Stomach (tissue), 8 donors: ENCODE measurements at regions not wholly inside any gene's neighbourhood (a gene's known extent, or its start where the extent isn't known, plus 50 kb on each side); places are given as distances from the start of the nearest gene placed in this dataset.
A peak's percentile ranks its signal among the peaks of the same experiment; 100 is the strongest.

Experiments used
- DNase-seq, 2 donors: peaks; one replicate each; pipeline versions ENCODE4 v3.0.0 to v3.0.0-alpha.2; 2013 to 2019
- H3K27ac ChIP-seq, 5 donors: fragments of 200-600 bp in 4 of 5; sonication (generic) in 4 of 5; one replicate each; pipeline ENCODE4 v1.5.1; 2013 to 2019; ENCODE audit warnings: mild to moderate bottlenecking in 1 of 5, moderate library complexity in 1 of 5
- H3K27me3 ChIP-seq, 3 donors: fragments of 200-600 bp; sonication (generic); one replicate each; pipeline ENCODE4 v1.5.1; 2017 to 2019; ENCODE audit warnings: mixed run types in 1 of 3
- H3K36me3 ChIP-seq, 4 donors: fragments of 200-600 bp; sonication (generic); 1 replicate in 3 of 4; 2 replicates in 1 of 4; pipeline ENCODE4 v1.5.1; 2016 to 2019
- H3K4me1 ChIP-seq, 4 donors: fragments of 200-600 bp; sonication (generic); one replicate each; pipeline ENCODE4 v1.5.1; 2016 to 2019
- H3K4me3 ChIP-seq, 4 donors: fragments of 200-600 bp; sonication (generic) in 3 of 4; one replicate each; pipeline ENCODE4 v1.5.1; 2016 to 2019; ENCODE audit warnings: mild to moderate bottlenecking in 1 of 4
- H3K9me3 ChIP-seq, 4 donors: fragments of 200-600 bp; sonication (generic); one replicate each; pipeline ENCODE4 v1.5.1; 2016 to 2019
- EP300 ChIP-seq: sonication (generic); formaldehyde crosslinking; IDR thresholded peaks from one replicate; pipeline ENCODE4 v1.6.1; 2017; ENCODE audit warnings: antibody characterized with exemption
- POLR2A ChIP-seq, 4 donors: fragments of 450-650 bp; IDR thresholded peaks; one replicate each; pipeline ENCODE4 v1.6.1; 2016; ENCODE audit warnings: antibody characterized with exemption in 4 of 4, control low read depth in 2 of 4, mild to moderate bottlenecking in 1 of 4, moderate library complexity in 1 of 4
- POLR2AphosphoS5 ChIP-seq, 3 donors: sonication (generic); formaldehyde crosslinking; IDR thresholded peaks; one replicate each; pipeline ENCODE4 v1.6.1; 2016; ENCODE audit warnings: antibody characterized with exemption in 3 of 3
- WGBS, 5 donors: extraction: QIAGEN DNeasy Blood & Tissue Kit in 3 of 5; methylation state at CpG; one replicate each; pipeline versions ENCODE4 v1.1.5 to v1.1.7; 2013 to 2018; 5-methylcytosine and 5-hydroxymethylcytosine counted together
- intact Hi-C: fragments of 100-400 bp; cut with DNase I; formaldehyde crosslinking; loops from one replicate; pipeline ENCODE4 v1.15.1; 2023; ENCODE audit warnings: low total_unique reads
- TF ChIP-seq, protein P1 (sequence below), 7 experiments: fragments of 450-650 bp in 4 of 7; fragments of 200-600 bp in 3 of 7; sonication (generic) in 3 of 7; IDR thresholded peaks; one replicate each; pipeline ENCODE4 v1.5.1; 2016 to 2019; ENCODE audit warnings: antibody characterized with exemption in 7 of 7, control low read depth in 2 of 7, mild to moderate bottlenecking in 1 of 7
- donor health status: healthy with polysubstance abuse.
- donor health status: Bipolar disorder and iron deficiency.
- donor health status: healthy.

DNA sequence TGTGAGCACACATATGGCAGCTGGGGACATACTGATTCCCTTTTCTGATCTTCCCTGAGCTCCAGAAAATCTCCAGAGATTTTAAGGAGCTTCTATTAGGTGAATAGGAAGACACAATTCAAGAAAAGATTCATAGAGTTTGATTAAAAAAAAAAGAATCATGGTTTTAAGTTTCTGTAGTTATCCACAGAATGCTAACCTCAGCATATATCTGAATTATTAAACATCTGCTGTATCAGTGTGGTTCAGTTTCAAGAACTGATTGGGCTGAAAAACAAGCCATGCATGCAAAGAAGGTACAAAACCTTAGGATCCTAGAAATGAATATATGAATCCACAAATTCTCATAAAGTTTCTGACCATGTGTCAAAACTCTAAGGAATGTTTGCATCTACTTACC, 94.1 kb upstream of the ZNF438 start:
- Histone ChIP-seq H3K27ac (no peak overlapping the region), H3K4me1 (peaks cover 0 to 12% (median 5%) of the 10 kb centered on the region in 4 donors), H3K9me3 (no peaks in the 10 kb centered on the region), H3K27me3 (no peaks in the 10 kb centered on the region), H3K36me3 (no peaks in the 10 kb centered on the region), H3K4me3 (no peak overlapping the region)
- TF ChIP-seq, protein P1, sequence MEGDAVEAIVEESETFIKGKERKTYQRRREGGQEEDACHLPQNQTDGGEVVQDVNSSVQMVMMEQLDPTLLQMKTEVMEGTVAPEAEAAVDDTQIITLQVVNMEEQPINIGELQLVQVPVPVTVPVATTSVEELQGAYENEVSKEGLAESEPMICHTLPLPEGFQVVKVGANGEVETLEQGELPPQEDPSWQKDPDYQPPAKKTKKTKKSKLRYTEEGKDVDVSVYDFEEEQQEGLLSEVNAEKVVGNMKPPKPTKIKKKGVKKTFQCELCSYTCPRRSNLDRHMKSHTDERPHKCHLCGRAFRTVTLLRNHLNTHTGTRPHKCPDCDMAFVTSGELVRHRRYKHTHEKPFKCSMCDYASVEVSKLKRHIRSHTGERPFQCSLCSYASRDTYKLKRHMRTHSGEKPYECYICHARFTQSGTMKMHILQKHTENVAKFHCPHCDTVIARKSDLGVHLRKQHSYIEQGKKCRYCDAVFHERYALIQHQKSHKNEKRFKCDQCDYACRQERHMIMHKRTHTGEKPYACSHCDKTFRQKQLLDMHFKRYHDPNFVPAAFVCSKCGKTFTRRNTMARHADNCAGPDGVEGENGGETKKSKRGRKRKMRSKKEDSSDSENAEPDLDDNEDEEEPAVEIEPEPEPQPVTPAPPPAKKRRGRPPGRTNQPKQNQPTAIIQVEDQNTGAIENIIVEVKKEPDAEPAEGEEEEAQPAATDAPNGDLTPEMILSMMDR (IDR thresholded peaks at IDR 0.05): no peak
- TF ChIP-seq POLR2A (IDR thresholded peaks at IDR 0.05): no peak
- TF ChIP-seq POLR2AphosphoS5 (IDR thresholded peaks at IDR 0.05): no peak
- no peak for TF ChIP-seq EP300
- no peak for DNase-seq
- intact Hi-C loops: no loop called here

GRCh38 chr10:31126593-31126992, 94.9 kb upstream of the ZNF438 start:
- no peaks in the 10 kb centered on the region for H3K36me3 ChIP-seq
- intact Hi-C loops: no loop called here
- whole genome bisulfite sequencing, 5 donors: 84 to 91% (median 90%) methylated on average over 2 of the region's 2 CpGs
- peak in 1 of 2 donors; percentile 20 for DNase-seq
- no peaks in the 10 kb centered on the region for H3K9me3 ChIP-seq
- TF ChIP-seq, protein P1 (IDR thresholded peaks at IDR 0.05): no peak
- no peak for TF ChIP-seq EP300
- TF ChIP-seq POLR2A (IDR thresholded peaks at IDR 0.05): no peak
- no peak for TF ChIP-seq POLR2AphosphoS5 (IDR thresholded peaks at IDR 0.05)
- H3K4me1 ChIP-seq: peaks cover 0 to 4% (median under 1%) of the 10 kb centered on the region in 4 donors
- H3K27me3 ChIP-seq: no peaks in the 10 kb centered on the region
- H3K27ac ChIP-seq: no peak overlapping the region
- no peak overlapping the region for H3K4me3 ChIP-seq

DNA sequence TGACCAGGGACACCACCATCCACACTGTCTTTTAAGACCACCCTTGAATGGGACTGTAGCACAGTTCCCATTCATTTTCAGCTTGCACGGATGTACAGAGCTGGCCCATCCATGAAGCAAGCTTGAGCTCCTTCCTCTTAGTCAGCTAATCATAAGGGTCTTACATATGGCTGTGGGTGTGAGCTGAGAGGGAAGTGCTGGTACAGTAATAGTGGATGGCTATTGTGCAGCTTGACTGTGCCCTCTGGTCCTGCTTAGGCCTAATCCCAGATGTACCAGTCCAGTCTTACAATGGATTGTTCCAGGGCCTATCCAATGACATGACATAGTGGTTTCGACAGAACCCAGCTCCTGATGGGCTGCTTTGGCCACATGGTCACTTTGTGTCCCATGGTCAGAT, 96.9 kb upstream of the ZNF438 start:
- 92 to 100% (median 94%) methylated on average over 2 of the region's 2 CpGs for WGBS, 5 donors
- Histone ChIP-seq H3K27ac (peak overlapping the region in 2 of 5 donors; percentile 26 to 75), H3K4me3 (no peak overlapping the region)

GRCh38 chr10:31129271-31129670, 97.6 kb upstream of the ZNF438 start:
- no peak overlapping the region for H3K4me3 ChIP-seq
- peaks cover 12 to 15% (median 13%) of the 10 kb centered on the region in 4 donors for H3K4me1 ChIP-seq
- H3K36me3 ChIP-seq: no peaks in the 10 kb centered on the region
- WGBS, 5 donors: 43 to 68% (median 53%) methylated on average over 1 to 2 of the region's 2 CpGs
- peak overlapping the region in 3 of 5 donors; percentile 26 to 75 (median 26) for H3K27ac ChIP-seq
- H3K27me3 ChIP-seq: no peaks in the 10 kb centered on the region
- TF ChIP-seq EP300 (no peak), POLR2A (IDR thresholded peaks at IDR 0.05) (no peak), POLR2AphosphoS5 (IDR thresholded peaks at IDR 0.05) (peak in 2 of 3 donors; percentile 69 to 78)
- TF ChIP-seq, protein P1 (IDR thresholded peaks at IDR 0.05): no peak
- H3K9me3 ChIP-seq: no peaks in the 10 kb centered on the region
- DNase-seq: peak in 1 of 2 donors; percentile 77
- intact Hi-C loops: no loop called here

More for the DNA sequence above, 96.9 kb upstream of the ZNF438 start:
- H3K9me3 ChIP-seq: no peaks in the 10 kb centered on the region
- no peaks in the 10 kb centered on the region for H3K27me3 ChIP-seq
- TF ChIP-seq POLR2AphosphoS5 (IDR thresholded peaks at IDR 0.05): no peak
- no peak for TF ChIP-seq POLR2A (IDR thresholded peaks at IDR 0.05)
- TF ChIP-seq, protein P1 (IDR thresholded peaks at IDR 0.05): no peak
- TF ChIP-seq EP300: no peak
- H3K4me1 ChIP-seq: peaks cover 5 to 8% (median 6%) of the 10 kb centered on the region in 4 donors
- no peak for DNase-seq
- no peaks in the 10 kb centered on the region for H3K36me3 ChIP-seq
- intact Hi-C loops: no loop called here
